ENCODE measurements at regions not wholly inside any gene's neighbourhood (a gene's known extent, or its start where the extent isn't known, plus 50 kb on each side); places are given as distances from the start of the nearest gene placed in this dataset.

DNA sequence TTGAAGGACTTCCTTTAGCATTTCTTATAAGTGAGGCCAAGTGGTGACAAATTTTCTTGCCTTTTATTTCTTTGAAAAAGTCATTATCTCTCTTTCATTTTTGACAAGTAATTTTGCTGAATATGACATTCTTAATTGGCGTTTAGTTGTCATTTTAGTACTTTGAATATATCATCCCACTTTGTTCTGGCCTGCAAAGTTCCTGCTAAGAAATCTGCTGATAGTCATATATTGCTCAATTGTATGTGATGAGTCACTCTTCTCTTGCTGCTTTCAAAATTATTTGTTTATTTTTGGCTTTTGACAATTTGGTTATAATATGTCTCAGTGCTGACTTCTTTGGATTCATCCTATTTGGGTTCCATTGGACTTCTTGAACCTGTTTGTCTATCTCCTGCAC lies 312.6 kb downstream of the DUSP10 start:
- Histone ChIP-seq H3K4me3 (ENCODE audit: extremely low read depth, insufficient read depth, low read length, poor library complexity, severe bottlenecking) (no peak overlapping the region), H3K9me3 (ENCODE audit: control insufficient read depth, low read length) (no peaks in the 10 kb centered on the region), H3K4me1 (ENCODE audit: control insufficient read depth, insufficient read depth, low read length, poor library complexity, severe bottlenecking) (peaks cover 18% of the 10 kb centered on the region), H3K36me3 (ENCODE audit: control insufficient read depth, insufficient read depth, low read length) (no peaks in the 10 kb centered on the region), H3K27ac (ENCODE audit: low read depth, low read length, severe bottlenecking) (no peak overlapping the region)
- no CpG with 5 or more reads among the region's 1 CpG for WGBS, 2 experiments (ENCODE audit: insufficient coverage in 2 of 2)

GRCh38 chr1:221430152-221430960 lies 311.5 kb downstream of the DUSP10 start:
- Histone ChIP-seq H3K9me3 (ENCODE audit: control insufficient read depth, low read length) (no peaks in the 10 kb centered on the region), H3K4me3 (ENCODE audit: extremely low read depth, insufficient read depth, low read length, poor library complexity, severe bottlenecking) (no peak overlapping the region), H3K27ac (ENCODE audit: low read depth, low read length, severe bottlenecking) (peak overlapping the region; percentile 13), H3K36me3 (ENCODE audit: control insufficient read depth, insufficient read depth, low read length) (no peaks in the 10 kb centered on the region), H3K4me1 (ENCODE audit: control insufficient read depth, insufficient read depth, low read length, poor library complexity, severe bottlenecking) (peaks cover 18% of the 10 kb centered on the region)
- 82 to 87% methylated on average over 3 to 4 of the region's 4 CpGs for WGBS, 2 experiments (ENCODE audit: insufficient coverage in 2 of 2)

DNA sequence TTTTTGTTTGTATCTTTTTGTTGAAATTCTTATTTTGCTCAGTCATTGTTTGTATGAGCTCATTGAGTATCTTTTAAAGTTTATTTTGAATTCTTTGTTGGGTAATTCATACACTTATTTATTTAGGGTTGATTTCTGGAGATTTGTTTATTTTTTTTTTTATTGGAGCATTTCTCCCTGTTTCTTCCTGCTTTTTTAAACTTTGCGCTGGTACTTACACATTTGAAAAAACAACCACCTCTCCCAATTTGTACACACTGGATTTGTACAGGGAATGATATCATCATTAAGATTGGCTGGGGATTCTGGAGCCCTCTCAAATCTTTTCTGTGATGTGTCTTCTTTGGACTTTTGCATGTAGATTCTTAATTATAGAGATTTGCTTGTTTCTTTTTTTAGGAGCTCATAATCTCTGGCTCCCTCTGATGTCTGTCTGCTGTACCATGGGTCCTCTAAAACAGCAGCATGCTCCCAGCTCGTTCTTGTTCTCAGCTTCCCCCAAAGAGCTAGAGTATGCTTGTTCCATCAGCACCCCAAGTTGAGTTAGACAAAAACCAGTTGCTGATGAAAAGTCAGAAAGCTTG lies 310.7 kb downstream of the DUSP10 start:
- Histone ChIP-seq H3K27ac (ENCODE audit: low read depth, low read length, severe bottlenecking) (no peak overlapping the region), H3K4me1 (ENCODE audit: control insufficient read depth, insufficient read depth, low read length, poor library complexity, severe bottlenecking) (peaks cover 24% of the 10 kb centered on the region), H3K36me3 (ENCODE audit: control insufficient read depth, insufficient read depth, low read length) (no peaks in the 10 kb centered on the region), H3K4me3 (ENCODE audit: extremely low read depth, insufficient read depth, low read length, poor library complexity, severe bottlenecking) (no peak overlapping the region), H3K9me3 (ENCODE audit: control insufficient read depth, low read length) (no peaks in the 10 kb centered on the region)
- 57 to 83% methylated on average over 1 of the region's 2 CpGs for WGBS, 2 experiments (ENCODE audit: insufficient coverage in 2 of 2)

DNA sequence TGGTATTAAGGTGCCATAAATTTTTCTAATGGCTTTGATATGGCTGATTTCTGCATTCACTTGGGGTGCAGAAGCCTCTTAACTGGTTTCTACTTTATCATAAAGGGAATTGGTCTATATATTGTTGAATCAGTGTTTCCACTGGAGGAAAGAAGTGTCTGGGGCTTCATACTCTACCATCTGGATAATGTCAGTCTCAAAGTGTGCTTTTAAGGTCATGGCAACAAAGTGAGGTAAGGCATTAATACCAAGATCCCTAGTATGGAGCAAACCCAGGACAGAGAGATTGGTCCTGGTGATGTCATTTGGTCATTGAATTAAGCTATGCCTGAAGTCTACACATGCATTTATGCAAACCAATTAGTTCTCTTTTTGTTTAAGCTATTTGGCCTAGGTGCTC lies 309.9 kb downstream of the DUSP10 start:
- H3K27ac ChIP-seq (ENCODE audit: low read depth, low read length, severe bottlenecking): no peak overlapping the region
- peaks cover 25% of the 10 kb centered on the region for H3K4me1 ChIP-seq (ENCODE audit: control insufficient read depth, insufficient read depth, low read length, poor library complexity, severe bottlenecking)
- no peak overlapping the region for H3K4me3 ChIP-seq (ENCODE audit: extremely low read depth, insufficient read depth, low read length, poor library complexity, severe bottlenecking)
- H3K9me3 ChIP-seq (ENCODE audit: control insufficient read depth, low read length): no peaks in the 10 kb centered on the region
- H3K36me3 ChIP-seq (ENCODE audit: control insufficient read depth, insufficient read depth, low read length): no peaks in the 10 kb centered on the region

GRCh38 chr1:221435504-221435904 lies 306.4 kb downstream of the DUSP10 start:
- H3K4me1 ChIP-seq (ENCODE audit: control insufficient read depth, insufficient read depth, low read length, poor library complexity, severe bottlenecking): peaks cover 44% of the 10 kb centered on the region
- H3K27ac ChIP-seq (ENCODE audit: low read depth, low read length, severe bottlenecking): no peak overlapping the region
- H3K4me3 ChIP-seq (ENCODE audit: extremely low read depth, insufficient read depth, low read length, poor library complexity, severe bottlenecking): no peak overlapping the region
- H3K36me3 ChIP-seq (ENCODE audit: control insufficient read depth, insufficient read depth, low read length): no peaks in the 10 kb centered on the region
- H3K9me3 ChIP-seq (ENCODE audit: control insufficient read depth, low read length): no peaks in the 10 kb centered on the region

GRCh38 chr1:221437171-221437570 lies 304.7 kb downstream of the DUSP10 start:
- Histone ChIP-seq H3K4me3 (ENCODE audit: extremely low read depth, insufficient read depth, low read length, poor library complexity, severe bottlenecking) (no peak overlapping the region), H3K27ac (ENCODE audit: low read depth, low read length, severe bottlenecking) (no peak overlapping the region), H3K36me3 (ENCODE audit: control insufficient read depth, insufficient read depth, low read length) (no peaks in the 10 kb centered on the region), H3K9me3 (ENCODE audit: control insufficient read depth, low read length) (no peaks in the 10 kb centered on the region), H3K4me1 (ENCODE audit: control insufficient read depth, insufficient read depth, low read length, poor library complexity, severe bottlenecking) (peaks cover 43% of the 10 kb centered on the region)
- WGBS, 2 experiments (ENCODE audit: insufficient coverage in 2 of 2): no CpG with 5 or more reads among the region's 2 CpGs

- H3K4me1 ChIP-seq (ENCODE audit: control insufficient read depth, insufficient read depth, low read length, poor library complexity, severe bottlenecking): peaks cover 43% of the 10 kb centered on the region
- H3K36me3 ChIP-seq (ENCODE audit: control insufficient read depth, insufficient read depth, low read length): no peaks in the 10 kb centered on the region
- H3K4me3 ChIP-seq (ENCODE audit: extremely low read depth, insufficient read depth, low read length, poor library complexity, severe bottlenecking): no peak overlapping the region
- WGBS, 2 experiments (ENCODE audit: insufficient coverage in 2 of 2): 80% methylated on average over 1 of the region's 5 CpGs; no CpG with 5 or more reads in 1 of the 2 experiments
- peak overlapping the region; percentile 85 for H3K27ac ChIP-seq (ENCODE audit: low read depth, low read length, severe bottlenecking)
- no peaks in the 10 kb centered on the region for H3K9me3 ChIP-seq (ENCODE audit: control insufficient read depth, low read length)
Measured at GRCh38 chr1:221437926-221438325, 304.0 kb downstream of the DUSP10 start.

GRCh38 chr1:221439008-221439746 lies 302.7 kb downstream of the DUSP10 start:
- Histone ChIP-seq H3K27ac (ENCODE audit: low read depth, low read length, severe bottlenecking) (peak overlapping the region; percentile 85), H3K9me3 (ENCODE audit: control insufficient read depth, low read length) (no peaks in the 10 kb centered on the region), H3K4me1 (ENCODE audit: control insufficient read depth, insufficient read depth, low read length, poor library complexity, severe bottlenecking) (peaks cover 40% of the 10 kb centered on the region), H3K36me3 (ENCODE audit: control insufficient read depth, insufficient read depth, low read length) (no peaks in the 10 kb centered on the region), H3K4me3 (ENCODE audit: extremely low read depth, insufficient read depth, low read length, poor library complexity, severe bottlenecking) (no peak overlapping the region)
- 33 to 43% methylated on average over 1 of the region's 4 CpGs for WGBS, 2 experiments (ENCODE audit: insufficient coverage in 2 of 2)

GRCh38 chr1:221439747-221440501 lies 302.0 kb downstream of the DUSP10 start:
- Histone ChIP-seq H3K4me3 (ENCODE audit: extremely low read depth, insufficient read depth, low read length, poor library complexity, severe bottlenecking) (no peak overlapping the region), H3K9me3 (ENCODE audit: control insufficient read depth, low read length) (no peaks in the 10 kb centered on the region), H3K27ac (ENCODE audit: low read depth, low read length, severe bottlenecking) (peak overlapping the region; percentile 85), H3K36me3 (ENCODE audit: control insufficient read depth, insufficient read depth, low read length) (no peaks in the 10 kb centered on the region), H3K4me1 (ENCODE audit: control insufficient read depth, insufficient read depth, low read length, poor library complexity, severe bottlenecking) (peaks cover 40% of the 10 kb centered on the region)
- WGBS, 2 experiments (ENCODE audit: insufficient coverage in 2 of 2): no CpG with 5 or more reads among the region's 4 CpGs

DNA sequence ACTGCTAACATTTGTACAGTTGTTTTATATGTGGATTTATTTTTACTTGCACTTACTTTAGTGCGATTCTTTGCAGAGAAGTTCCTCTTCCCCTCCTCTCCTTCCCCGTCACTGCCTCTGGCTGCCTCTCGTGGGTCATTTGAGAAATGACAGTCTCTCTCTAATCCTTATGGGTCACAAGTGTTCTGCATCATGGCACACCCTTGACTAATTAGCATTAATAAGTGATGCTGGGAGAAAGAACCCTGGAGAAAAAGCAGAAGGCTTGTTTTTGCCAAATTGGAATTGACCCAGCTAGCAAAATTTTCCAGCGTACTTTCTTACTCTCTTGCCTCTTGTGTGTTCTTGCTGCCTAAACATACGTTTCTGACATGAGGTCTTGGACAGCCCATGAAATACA lies 301.2 kb downstream of the DUSP10 start:
- H3K4me1 ChIP-seq (ENCODE audit: control insufficient read depth, insufficient read depth, low read length, poor library complexity, severe bottlenecking): peaks cover 39% of the 10 kb centered on the region
- peak overlapping the region; percentile 85 for H3K27ac ChIP-seq (ENCODE audit: low read depth, low read length, severe bottlenecking)
- H3K9me3 ChIP-seq (ENCODE audit: control insufficient read depth, low read length): no peaks in the 10 kb centered on the region
- H3K4me3 ChIP-seq (ENCODE audit: extremely low read depth, insufficient read depth, low read length, poor library complexity, severe bottlenecking): no peak overlapping the region
- WGBS, 2 experiments (ENCODE audit: insufficient coverage in 2 of 2): 83 to 100% methylated on average over 1 to 2 of the region's 5 CpGs
- H3K36me3 ChIP-seq (ENCODE audit: control insufficient read depth, insufficient read depth, low read length): no peaks in the 10 kb centered on the region

Data from mesodermal cell (in vitro differentiated cells).